ENCODE measurements at regions not wholly inside any gene's neighbourhood (a gene's known extent, or its start where the extent isn't known, plus 50 kb on each side); places are given as distances from the start of the nearest gene placed in this dataset.

GRCh38 chr2:189997016-189997415, 65.5 kb downstream of the MSTN start (continued):
- TF ChIP-seq POU5F1 (IDR thresholded peaks at IDR 0.05; ENCODE audit: low read depth, low read length), result no peak
- no peak for TF ChIP-seq ATF2 (IDR thresholded peaks at IDR 0.05; ENCODE audit: low read length)
- TF ChIP-seq CHD2 (IDR thresholded peaks at IDR 0.05; ENCODE audit: low read length), result no peak
- no peak for TF ChIP-seq ZNF274 (IDR thresholded peaks at IDR 0.05; ENCODE audit: borderline replicate concordance, extremely low read depth, low read length)
- no peak for TF ChIP-seq SP2 (IDR thresholded peaks at IDR 0.05; ENCODE audit: low read length)
- TF ChIP-seq CTBP2 (IDR thresholded peaks at IDR 0.05; ENCODE audit: borderline replicate concordance, insufficient read depth, insufficient read length, low read length), result no peak
- TF ChIP-seq BCL11A (IDR thresholded peaks at IDR 0.05; ENCODE audit: low read depth in 2 of 2, low read length in 2 of 2), result no peak
